Vagina (tissue), 2 donors: ENCODE measurements at regions not wholly inside any gene's neighbourhood (a gene's known extent, or its start where the extent isn't known, plus 50 kb on each side); places are given as distances from the start of the nearest gene placed in this dataset.

ENCODE experiments used
- POLR2A ChIP-seq, 2 donors: fragments of 450-650 bp; IDR thresholded peaks; one replicate each; pipeline ENCODE4 v1.6.1; 2017; ENCODE audit warnings: antibody characterized with exemption in 2 of 2, mild to moderate bottlenecking in 2 of 2, moderate library complexity in 2 of 2
- POLR2AphosphoS5 ChIP-seq, 2 donors: sonication (generic); formaldehyde crosslinking; IDR thresholded peaks; one replicate each; pipeline ENCODE4 v1.9.0; 2017; ENCODE audit warnings: antibody characterized with exemption in 2 of 2, mild to moderate bottlenecking in 2 of 2, low read depth in 1 of 2; ENCODE audit not compliant: insufficient read depth in 1 of 2
- TF ChIP-seq, protein P1 (sequence below), 3 experiments: fragments of 450-650 bp in 2 of 3; fragments of 200-600 bp in 1 of 3; sonication (generic) in 1 of 3; IDR thresholded peaks; one replicate each; pipeline ENCODE4 v1.5.1; 2017 to 2019; ENCODE audit warnings: antibody characterized with exemption in 3 of 3, mild to moderate bottlenecking in 2 of 3, moderate library complexity in 2 of 3

DNA sequence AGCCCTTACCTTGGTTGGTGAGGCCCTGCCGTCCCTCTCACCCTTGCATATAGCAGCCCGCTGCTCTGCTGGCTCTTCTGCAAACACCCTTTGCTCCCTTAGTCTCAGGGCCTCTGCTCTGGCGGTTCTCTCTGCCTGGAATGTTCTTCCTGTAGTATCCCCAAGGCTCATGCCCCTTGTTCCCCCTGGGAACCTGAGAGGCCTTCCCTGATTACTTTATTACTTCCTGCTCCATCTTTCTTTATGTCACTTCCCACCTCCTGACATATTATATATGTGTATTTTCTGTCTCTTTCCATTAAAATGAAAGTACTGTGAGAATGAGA is 73.9 kb upstream of the SPRY4 start:
- TF ChIP-seq, protein P1, sequence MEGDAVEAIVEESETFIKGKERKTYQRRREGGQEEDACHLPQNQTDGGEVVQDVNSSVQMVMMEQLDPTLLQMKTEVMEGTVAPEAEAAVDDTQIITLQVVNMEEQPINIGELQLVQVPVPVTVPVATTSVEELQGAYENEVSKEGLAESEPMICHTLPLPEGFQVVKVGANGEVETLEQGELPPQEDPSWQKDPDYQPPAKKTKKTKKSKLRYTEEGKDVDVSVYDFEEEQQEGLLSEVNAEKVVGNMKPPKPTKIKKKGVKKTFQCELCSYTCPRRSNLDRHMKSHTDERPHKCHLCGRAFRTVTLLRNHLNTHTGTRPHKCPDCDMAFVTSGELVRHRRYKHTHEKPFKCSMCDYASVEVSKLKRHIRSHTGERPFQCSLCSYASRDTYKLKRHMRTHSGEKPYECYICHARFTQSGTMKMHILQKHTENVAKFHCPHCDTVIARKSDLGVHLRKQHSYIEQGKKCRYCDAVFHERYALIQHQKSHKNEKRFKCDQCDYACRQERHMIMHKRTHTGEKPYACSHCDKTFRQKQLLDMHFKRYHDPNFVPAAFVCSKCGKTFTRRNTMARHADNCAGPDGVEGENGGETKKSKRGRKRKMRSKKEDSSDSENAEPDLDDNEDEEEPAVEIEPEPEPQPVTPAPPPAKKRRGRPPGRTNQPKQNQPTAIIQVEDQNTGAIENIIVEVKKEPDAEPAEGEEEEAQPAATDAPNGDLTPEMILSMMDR (IDR thresholded peaks at IDR 0.05): no peak
- TF ChIP-seq POLR2A (IDR thresholded peaks at IDR 0.05) (no peak), POLR2AphosphoS5 (IDR thresholded peaks at IDR 0.05; ENCODE audit: insufficient read depth in 1 of 2, low read depth in 1 of 2) (no peak)
